Memory B cell (primary cell): ENCODE measurements at regions not wholly inside any gene's neighbourhood (a gene's known extent, or its start where the extent isn't known, plus 50 kb on each side); places are given as distances from the start of the nearest gene placed in this dataset.

Experiments used
- ATAC-seq: fragments of 150-1000 bp; cut with Tn5 transposase; 2 replicates; pipeline ENCODE4 v1.10.0; 2021; ENCODE audit warnings: low read depth, mild to moderate bottlenecking, moderate library complexity
- DNase-seq, 2 donors: peaks; one replicate each; pipeline ENCODE4 v3.0.0; 2022; ENCODE audit warnings: low spot score in 2 of 2
- H3K27ac Mint-ChIP-seq: one replicate; pipeline ENCODE4 v1.8.0; 2022; ENCODE audit warnings: mild to moderate bottlenecking, moderate library complexity, mixed read lengths
- H3K27me3 Mint-ChIP-seq: one replicate; pipeline ENCODE4 v1.8.0; 2022; ENCODE audit warnings: mixed read lengths
- H3K36me3 Mint-ChIP-seq: one replicate; pipeline ENCODE4 v1.8.0; 2022; ENCODE audit warnings: mild to moderate bottlenecking, mixed read lengths
- H3K4me1 Mint-ChIP-seq: one replicate; pipeline ENCODE4 v1.8.0; 2022; ENCODE audit warnings: mixed read lengths
- H3K4me3 Mint-ChIP-seq: one replicate; pipeline ENCODE4 v1.8.0; 2022; ENCODE audit warnings: mild to moderate bottlenecking, moderate library complexity, mixed read lengths
- H3K9me3 Mint-ChIP-seq: one replicate; pipeline ENCODE4 v1.8.0; 2022; ENCODE audit warnings: mixed read lengths

DNA sequence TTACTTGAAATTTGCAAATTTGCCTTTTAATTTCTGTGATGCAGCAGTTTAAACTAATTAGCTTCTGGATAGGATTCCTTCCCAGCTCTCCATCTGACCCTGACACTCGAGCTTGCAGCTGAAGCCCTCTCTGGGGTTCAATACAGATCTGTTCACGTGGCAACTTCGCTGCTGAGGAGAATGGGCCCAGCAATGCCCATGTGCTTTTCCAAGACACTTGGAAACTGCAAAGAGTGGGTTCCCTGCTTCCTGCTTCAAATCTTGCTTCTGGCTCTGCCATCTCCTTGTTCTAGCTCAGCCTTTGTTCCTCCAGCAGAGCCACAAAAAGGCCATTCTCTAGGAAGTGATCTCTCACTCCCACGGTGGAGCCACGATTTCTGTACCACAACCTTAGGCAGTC is 50.0 kb upstream of the IRX6 start:
- DNase-seq: no peak
- no peak overlapping the region for H3K4me3 Mint-ChIP-seq
- no peaks in the 10 kb centered on the region for H3K36me3 Mint-ChIP-seq
- ATAC-seq: no peak
- peaks cover 7% of the 10 kb centered on the region for H3K27me3 Mint-ChIP-seq
- peaks cover 6% of the 10 kb centered on the region for H3K9me3 Mint-ChIP-seq
- H3K27ac Mint-ChIP-seq: no peak overlapping the region
- H3K4me1 Mint-ChIP-seq: no peaks in the 10 kb centered on the region
